GM12878 (cell line): ENCODE measurements at regions not wholly inside any gene's neighbourhood (a gene's known extent, or its start where the extent isn't known, plus 50 kb on each side); places are given as distances from the start of the nearest gene placed in this dataset.

Source experiments
- ATAC-seq: fragments of 200-7000 bp; cut with Tn5 transposase; 3 replicates; pipeline ENCODE4 v1.9.1; 2020; ENCODE audit warnings: mild to moderate bottlenecking, moderate library complexity
- BruUV-seq: library from RNA; stranded (reverse); fragments of 400-500 nt; replicated peaks from 2 replicates; lab custom pipeline; 2021; lab: Mats Ljungman, UMichigan
- CTCF ChIA-PET: fragments of 300-600 bp; sonication (Branson Sonifier 250); formaldehyde crosslinking; extraction: SDS; loops from one replicate; lab custom pipeline; 2021; ENCODE audit warnings: inconsistent platforms; lab: Yijun Ruan, JAX
- POLR2A ChIA-PET: fragments of 350-600 bp; formaldehyde crosslinking; extraction: SDS; loops from one replicate; lab custom pipeline; 2021; ENCODE audit warnings: inconsistent platforms; lab: Charles Lee
- RAD21 ChIA-PET: fragments of 300-600 bp; sonication (Branson Sonifier 250); formaldehyde crosslinking; loops from one replicate; lab custom pipeline; 2023; ENCODE audit warnings: antibody characterized with exemption; ENCODE audit not compliant: unreplicated experiment; lab: Charles Lee
- SMC1A ChIA-PET: fragments of 300-600 bp; sonication (Branson Sonifier 250); formaldehyde crosslinking; loops from one replicate; lab custom pipeline; 2023; ENCODE audit not compliant: unreplicated experiment, uncharacterized antibody; lab: Charles Lee
- DNase-seq: peaks from one replicate; pipeline ENCODE4 v3.0.0-alpha.2; 2011; ENCODE audit warnings: low read depth, low spot score
- FAIRE-seq: peaks from 3 replicates; lab custom pipeline; 2011; peaks lifted over from hg19 to GRCh38; lab: Jason Lieb, UNC
- H2AFZ ChIP-seq: 2 replicates; pipeline ENCODE4 v1.6.0; 2011; ENCODE audit warnings: low read depth, low read length, control low read depth; ENCODE audit not compliant: control insufficient read depth
- H3K27ac ChIP-seq: 2 replicates; pipeline ENCODE4 v1.5.1; 2011; ENCODE audit warnings: control low read depth; ENCODE audit not compliant: control insufficient read depth, insufficient read depth
- H3K27me3 ChIP-seq, 2 experiments: replicated peaks in 1 of 2; 2 replicates each; pipeline versions ENCODE4 v1.6.0 to v1.6.1; 2011; ENCODE audit warnings: low read length in 1 of 2; ENCODE audit not compliant: control insufficient read depth in 2 of 2, insufficient read depth in 2 of 2
- H3K36me3 ChIP-seq, 2 experiments: 2 replicates each; pipeline ENCODE4 v1.5.1; 2011; ENCODE audit warnings: low read length in 1 of 2; ENCODE audit not compliant: control insufficient read depth in 2 of 2, insufficient read depth in 2 of 2
- H3K4me1 ChIP-seq: 2 replicates; pipeline ENCODE4 v1.6.1; 2011; ENCODE audit warnings: mild to moderate bottlenecking, low read length, moderate library complexity, mixed read lengths; ENCODE audit not compliant: control insufficient read depth, insufficient read depth
- H3K4me2 ChIP-seq: 2 replicates; pipeline ENCODE4 v1.6.0; 2011; ENCODE audit warnings: control low read depth; ENCODE audit not compliant: control insufficient read depth, insufficient read depth
- H3K4me3 ChIP-seq: fragments of 200-600 bp; sonication (generic); 2 replicates; pipeline ENCODE4 v1.5.1; 2016
- H3K79me2 ChIP-seq: 2 replicates; pipeline ENCODE4 v1.6.0; 2011; ENCODE audit warnings: low read length; ENCODE audit not compliant: control insufficient read depth, insufficient read depth
- H3K9ac ChIP-seq: 2 replicates; pipeline ENCODE4 v1.8.0; 2011; ENCODE audit warnings: low read length, control low read depth, mixed read lengths; ENCODE audit not compliant: control insufficient read depth, insufficient read depth
- H3K9me3 ChIP-seq: replicated peaks from 3 replicates; pipeline ENCODE4 v1.5.1; 2011; ENCODE audit warnings: mild to moderate bottlenecking, low read length; ENCODE audit not compliant: control insufficient read depth, insufficient read depth
- H4K20me1 ChIP-seq: 2 replicates; pipeline ENCODE4 v1.6.0; 2011; ENCODE audit not compliant: control insufficient read depth, insufficient read depth
- BACH1 ChIP-seq: fragments of 450-650 bp; IDR thresholded peaks from 2 replicates; pipeline ENCODE4 v1.6.1; 2017; ENCODE audit warnings: mild to moderate bottlenecking, borderline replicate concordance
- BCL11A ChIP-seq: IDR thresholded peaks from 2 replicates; pipeline ENCODE4 v1.6.1; 2011; ENCODE audit warnings: low read depth, low read length
- BHLHE40 ChIP-seq, 2 experiments: fragments of 450-650 bp in 1 of 2; IDR thresholded peaks; 2 replicates each; pipeline ENCODE4 v1.6.1; 2011 to 2017; ENCODE audit warnings: low read depth in 2 of 2, borderline replicate concordance in 1 of 2, improper control_type of control experiment in 1 of 2, low read length in 1 of 2, mild to moderate bottlenecking in 1 of 2
- BMI1 ChIP-seq: fragments of 450-650 bp; IDR thresholded peaks from 2 replicates; pipeline ENCODE4 v1.6.1; 2016; ENCODE audit warnings: mild to moderate bottlenecking, moderate library complexity, borderline replicate concordance
- CBFB ChIP-seq: IDR thresholded peaks from 2 replicates; pipeline ENCODE4 v1.6.1; 2016; ENCODE audit warnings: antibody characterized with exemption, low read depth
- EP300 ChIP-seq, 2 experiments: fragments of 150-350 bp in 1 of 2; IDR thresholded peaks; 2 replicates each; pipeline ENCODE4 v1.6.1; 2011 to 2012; ENCODE audit warnings: low read depth in 2 of 2, low read length in 2 of 2, borderline replicate concordance in 1 of 2, improper control_type of control experiment in 1 of 2, inconsistent platforms in 1 of 2; ENCODE audit not compliant: control insufficient read depth in 1 of 2
- GABPA ChIP-seq: IDR thresholded peaks from 2 replicates; pipeline ENCODE4 v1.6.1; 2014; ENCODE audit warnings: antibody characterized with exemption, low read depth, mild to moderate bottlenecking, inconsistent platforms
- KAT2A ChIP-seq: conservative IDR thresholded peaks from 2 replicates; pipeline ENCODE4 v1.6.1; 2011; ENCODE audit warnings: low read depth, low read length; ENCODE audit not compliant: control insufficient read depth
- KDM1A ChIP-seq: fragments of 200-600 bp; sonication (generic); IDR thresholded peaks from 2 replicates; pipeline ENCODE4 v1.6.1; 2016; ENCODE audit warnings: borderline replicate concordance
- MEF2A ChIP-seq: IDR thresholded peaks from 2 replicates; pipeline ENCODE4 v1.6.1; 2011; ENCODE audit warnings: low read depth, mild to moderate bottlenecking, low read length, moderate library complexity; ENCODE audit not compliant: insufficient read depth
- MXI1 ChIP-seq: fragments of 150-350 bp; IDR thresholded peaks from 2 replicates; pipeline ENCODE4 v1.6.1; 2011; ENCODE audit warnings: low read depth, mild to moderate bottlenecking, inconsistent platforms, low read length, improper control_type of control experiment
- NFYA ChIP-seq: IDR thresholded peaks from 2 replicates; pipeline ENCODE4 v1.6.1; 2011; ENCODE audit warnings: low read depth, mild to moderate bottlenecking, low read length, improper control_type of control experiment, borderline replicate concordance
- PAX5 ChIP-seq: IDR thresholded peaks from 2 replicates; pipeline ENCODE4 v1.6.1; 2011; ENCODE audit warnings: low read depth, low read length, borderline replicate concordance
- PML ChIP-seq: IDR thresholded peaks from 2 replicates; pipeline ENCODE4 v1.6.1; 2012; ENCODE audit warnings: low read length, inconsistent platforms
- RELA ChIP-seq: fragments of 450-650 bp; IDR thresholded peaks from 2 replicates; pipeline ENCODE4 v1.8.0; 2014; ENCODE audit warnings: borderline replicate concordance; ENCODE audit not compliant: partially characterized antibody
- STAT3 ChIP-seq: IDR thresholded peaks from 2 replicates; pipeline ENCODE4 v1.6.1; 2011; ENCODE audit warnings: low read depth, low read length, improper control_type of control experiment
- TAF1 ChIP-seq: IDR thresholded peaks from 2 replicates; pipeline ENCODE4 v1.6.1; 2011; ENCODE audit warnings: mild to moderate bottlenecking, low read depth, low read length, borderline replicate concordance
- WRNIP1 ChIP-seq: IDR thresholded peaks from 2 replicates; pipeline ENCODE4 v1.6.1; 2011; ENCODE audit warnings: low read depth, low read length, improper control_type of control experiment, borderline replicate concordance
- WGBS: methylation state at CpG from one replicate; pipeline ENCODE4 v1.1.6; 2016; ENCODE audit warnings: low lambda C conversion rate; ENCODE audit not compliant: insufficient replicate concordance, insufficient coverage; ENCODE audit errors: missing lambda C conversion rate; 5-methylcytosine and 5-hydroxymethylcytosine counted together
- in situ Hi-C: fragments of 300-500 bp; cut with MboI; formaldehyde crosslinking; loops from 9 replicates; pipeline ENCODE4 v1.14.3; 2018; ENCODE audit warnings: mixed read lengths
- intact Hi-C: fragments of 100-400 bp; cut with micrococcal nuclease; formaldehyde crosslinking; loops from one replicate; pipeline ENCODE4 v1.14.2; 2022; ENCODE audit not compliant: unreplicated experiment
- TF ChIP-seq, protein P1 (sequence below), 3 experiments: IDR thresholded peaks in 2 of 3; conservative IDR thresholded peaks in 1 of 3; 2 replicates each; pipeline ENCODE4 v1.5.1; 2011; ENCODE audit warnings: low read depth in 3 of 3, low read length in 3 of 3, mild to moderate bottlenecking in 3 of 3, control low read depth in 2 of 3, moderate library complexity in 2 of 3, inconsistent platforms in 1 of 3, mixed read lengths in 1 of 3; ENCODE audit not compliant: control insufficient read depth in 2 of 3, insufficient read depth in 1 of 3; ENCODE audit errors: extremely low read depth in 1 of 3
- TF ChIP-seq, protein P2 (sequence below): fragments of 450-650 bp; IDR thresholded peaks from 2 replicates; pipeline ENCODE4 v1.6.1; 2016; ENCODE audit warnings: mild to moderate bottlenecking

DNA sequence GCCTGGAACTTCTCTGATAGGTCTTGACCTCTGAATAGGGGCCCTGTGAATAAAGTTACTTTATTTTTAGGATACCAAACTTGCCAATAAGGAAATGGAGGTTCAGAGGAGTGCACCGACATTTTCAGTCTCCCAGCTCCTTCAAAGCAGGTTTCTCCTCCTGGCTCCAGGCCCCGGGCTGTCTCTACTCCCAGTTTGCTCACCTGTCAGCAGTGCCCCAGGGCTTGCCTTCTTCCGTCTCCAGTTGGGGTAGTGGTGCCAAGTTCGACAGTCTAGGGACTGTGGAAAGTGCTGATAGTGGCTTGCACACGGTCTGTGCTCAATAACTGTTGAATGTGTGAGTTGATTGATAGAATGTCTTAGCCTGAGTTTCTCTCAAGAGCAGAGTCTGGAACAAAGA, 149.2 kb downstream of the ACTL8 start (continued):
- TF ChIP-seq, protein P1, sequence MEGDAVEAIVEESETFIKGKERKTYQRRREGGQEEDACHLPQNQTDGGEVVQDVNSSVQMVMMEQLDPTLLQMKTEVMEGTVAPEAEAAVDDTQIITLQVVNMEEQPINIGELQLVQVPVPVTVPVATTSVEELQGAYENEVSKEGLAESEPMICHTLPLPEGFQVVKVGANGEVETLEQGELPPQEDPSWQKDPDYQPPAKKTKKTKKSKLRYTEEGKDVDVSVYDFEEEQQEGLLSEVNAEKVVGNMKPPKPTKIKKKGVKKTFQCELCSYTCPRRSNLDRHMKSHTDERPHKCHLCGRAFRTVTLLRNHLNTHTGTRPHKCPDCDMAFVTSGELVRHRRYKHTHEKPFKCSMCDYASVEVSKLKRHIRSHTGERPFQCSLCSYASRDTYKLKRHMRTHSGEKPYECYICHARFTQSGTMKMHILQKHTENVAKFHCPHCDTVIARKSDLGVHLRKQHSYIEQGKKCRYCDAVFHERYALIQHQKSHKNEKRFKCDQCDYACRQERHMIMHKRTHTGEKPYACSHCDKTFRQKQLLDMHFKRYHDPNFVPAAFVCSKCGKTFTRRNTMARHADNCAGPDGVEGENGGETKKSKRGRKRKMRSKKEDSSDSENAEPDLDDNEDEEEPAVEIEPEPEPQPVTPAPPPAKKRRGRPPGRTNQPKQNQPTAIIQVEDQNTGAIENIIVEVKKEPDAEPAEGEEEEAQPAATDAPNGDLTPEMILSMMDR (IDR thresholded peaks at IDR 0.05 in 2 of 3, conservative IDR thresholded peaks at IDR 0.05 in 1 of 3; ENCODE audit: control insufficient read depth in 2 of 3, extremely low read depth in 1 of 3, insufficient read depth in 1 of 3, low read depth in 3 of 3, low read length in 3 of 3) = no peak
- no peak for TF ChIP-seq TAF1
- no peak for TF ChIP-seq BACH1
- no peak for TF ChIP-seq NFYA
- TF ChIP-seq BMI1 = no peak
- no peak for TF ChIP-seq STAT3
- no peak for TF ChIP-seq MEF2A
- TF ChIP-seq EP300 (IDR thresholded peaks at IDR 0.05; ENCODE audit: borderline replicate concordance in 1 of 2, control insufficient read depth in 1 of 2, low read depth in 2 of 2, low read length in 2 of 2) = no peak
- no peak for TF ChIP-seq MXI1
- TF ChIP-seq GABPA = no peak
- TF ChIP-seq KDM1A = no peak
- TF ChIP-seq PML = no peak
- no peak for TF ChIP-seq BHLHE40 (IDR thresholded peaks at IDR 0.05; ENCODE audit: borderline replicate concordance in 1 of 2, low read depth in 2 of 2, low read length in 1 of 2)

DNA sequence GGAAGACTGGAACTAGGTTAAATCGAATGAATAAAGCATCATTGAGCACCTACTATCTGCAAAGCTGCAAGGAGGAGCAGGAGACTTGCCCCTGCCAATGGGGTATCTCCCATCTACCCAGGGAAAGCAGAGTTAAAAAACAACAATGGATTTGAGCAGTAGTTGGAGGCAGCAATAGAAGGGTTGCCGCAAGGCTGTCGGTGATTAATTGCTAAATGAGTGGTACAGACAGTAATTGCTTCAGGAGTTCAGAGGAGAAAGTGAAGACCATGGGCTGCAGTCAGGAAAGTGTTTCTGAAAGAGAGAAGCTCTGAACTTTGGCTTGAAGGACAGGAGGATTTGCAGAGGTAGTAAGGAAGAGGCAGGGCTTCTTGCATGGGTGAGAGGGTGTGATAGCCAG, 152.9 kb downstream of the ACTL8 start:
- SMC1A ChIA-PET = no interaction called here
- 23% methylated on average over 3 of the region's 3 CpGs for WGBS
- Histone ChIP-seq H3K79me2 (no peaks in the 10 kb centered on the region), H2AFZ (no peak overlapping the region), H3K4me2 (no peak overlapping the region), H3K27me3 (no peaks in the 10 kb centered on the region; a peak in 1 of 4 replicates)
- CTCF ChIA-PET = no interaction called here
- in situ Hi-C loops = no loop called here
- no peak for TF ChIP-seq BCL11A
- TF ChIP-seq KAT2A = no peak
- TF ChIP-seq, protein P2, sequence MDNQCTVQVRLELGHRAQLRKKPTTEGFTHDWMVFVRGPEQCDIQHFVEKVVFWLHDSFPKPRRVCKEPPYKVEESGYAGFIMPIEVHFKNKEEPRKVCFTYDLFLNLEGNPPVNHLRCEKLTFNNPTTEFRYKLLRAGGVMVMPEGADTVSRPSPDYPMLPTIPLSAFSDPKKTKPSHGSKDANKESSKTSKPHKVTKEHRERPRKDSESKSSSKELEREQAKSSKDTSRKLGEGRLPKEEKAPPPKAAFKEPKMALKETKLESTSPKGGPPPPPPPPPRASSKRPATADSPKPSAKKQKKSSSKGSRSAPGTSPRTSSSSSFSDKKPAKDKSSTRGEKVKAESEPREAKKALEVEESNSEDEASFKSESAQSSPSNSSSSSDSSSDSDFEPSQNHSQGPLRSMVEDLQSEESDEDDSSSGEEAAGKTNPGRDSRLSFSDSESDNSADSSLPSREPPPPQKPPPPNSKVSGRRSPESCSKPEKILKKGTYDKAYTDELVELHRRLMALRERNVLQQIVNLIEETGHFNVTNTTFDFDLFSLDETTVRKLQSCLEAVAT = no peak
- no peak for TF ChIP-seq PAX5
- no peak for TF ChIP-seq RELA
- no peak for TF ChIP-seq CBFB
- TF ChIP-seq WRNIP1 = no peak
- TF ChIP-seq, all 136 proteins: peak for 0
- Histone ChIP-seq H3K9me3 (no peaks in the 10 kb centered on the region), H3K36me3 (no peaks in the 10 kb centered on the region), H3K4me1 (no peaks in the 10 kb centered on the region), H3K9ac (no peak overlapping the region), H3K4me3 (no peak overlapping the region), H4K20me1 (no peaks in the 10 kb centered on the region), H3K27ac (no peak overlapping the region)
- intact Hi-C loops = no loop called here
- ATAC-seq (no peak), FAIRE-seq (no peak), DNase-seq (no peak)
- POLR2A ChIA-PET = no interaction called here
- RAD21 ChIA-PET = no interaction called here
- no TSS peak for BruUV-seq
